SJCRH30 (cell line): ENCODE measurements at regions not wholly inside any gene's neighbourhood (a gene's known extent, or its start where the extent isn't known, plus 50 kb on each side); places are given as distances from the start of the nearest gene placed in this dataset.

Experiments
- DNase-seq, 2 experiments: peaks; one replicate each; pipeline ENCODE4 v3.0.0-alpha.2; 2015 to 2020
- H3K27ac ChIP-seq: fragments of 250-450 bp; sonication (Bioruptor Pico); 2 replicates; pipeline ENCODE4 v1.5.1; 2020; ENCODE audit warnings: mild to moderate bottlenecking, moderate library complexity
- H3K27me3 ChIP-seq: fragments of 250-450 bp; sonication (Bioruptor Pico); 2 replicates; pipeline ENCODE4 v1.5.1; 2020; ENCODE audit warnings: mild to moderate bottlenecking, moderate library complexity
- H3K36me3 ChIP-seq: fragments of 250-450 bp; sonication (Bioruptor Pico); 2 replicates; pipeline ENCODE4 v1.5.1; 2020; ENCODE audit warnings: mild to moderate bottlenecking, moderate library complexity
- H3K4me1 ChIP-seq: fragments of 250-450 bp; sonication (Bioruptor Pico); 2 replicates; pipeline ENCODE4 v1.5.1; 2020; ENCODE audit warnings: mild to moderate bottlenecking, moderate library complexity
- H3K4me3 ChIP-seq: fragments of 250-450 bp; sonication (Bioruptor Pico); 2 replicates; pipeline ENCODE4 v1.5.1; 2020; ENCODE audit warnings: mild to moderate bottlenecking, moderate library complexity
- H3K9me3 ChIP-seq: fragments of 250-450 bp; sonication (Bioruptor Pico); replicated peaks from 2 replicates; pipeline ENCODE4 v1.5.1; 2020; ENCODE audit warnings: mild to moderate bottlenecking, moderate library complexity

GRCh38 chr3:124532071-124532470 lies 198.2 kb upstream of the UMPS start:
- H3K4me3 ChIP-seq, result no peak overlapping the region
- no peak for DNase-seq
- H3K9me3 ChIP-seq, result no peaks in the 10 kb centered on the region
- no peaks in the 10 kb centered on the region for H3K4me1 ChIP-seq
- H3K27ac ChIP-seq, result no peak overlapping the region
- no peaks in the 10 kb centered on the region for H3K27me3 ChIP-seq
- no peaks in the 10 kb centered on the region for H3K36me3 ChIP-seq

- no peak overlapping the region for H3K4me3 ChIP-seq
- no peak overlapping the region for H3K27ac ChIP-seq
- no peak for DNase-seq
- no peaks in the 10 kb centered on the region for H3K9me3 ChIP-seq
- H3K27me3 ChIP-seq, result peaks cover 4% of the 10 kb centered on the region; the same call in 1 of the 2 replicates
- no peaks in the 10 kb centered on the region for H3K36me3 ChIP-seq
- no peaks in the 10 kb centered on the region for H3K4me1 ChIP-seq
Observed at GRCh38 chr3:124535306-124535705, 194.9 kb upstream of the UMPS start.

- H3K27ac ChIP-seq, result no peak overlapping the region
- no peaks in the 10 kb centered on the region for H3K36me3 ChIP-seq
- peaks cover 4% of the 10 kb centered on the region; the same call in 1 of the 2 replicates for H3K27me3 ChIP-seq
- H3K9me3 ChIP-seq, result no peaks in the 10 kb centered on the region
- H3K4me3 ChIP-seq, result no peak overlapping the region
- H3K4me1 ChIP-seq, result no peaks in the 10 kb centered on the region
- no peak for DNase-seq
Observed at GRCh38 chr3:124540550-124541211, 189.6 kb upstream of the UMPS start.

GRCh38 chr3:124542214-124542869 lies 187.9 kb upstream of the UMPS start:
- Histone ChIP-seq H3K36me3 (no peaks in the 10 kb centered on the region), H3K27ac (no peak overlapping the region), H3K27me3 (peaks cover 4% of the 10 kb centered on the region; the same call in 1 of the 2 replicates), H3K9me3 (no peaks in the 10 kb centered on the region), H3K4me1 (no peaks in the 10 kb centered on the region), H3K4me3 (no peak overlapping the region)
- no peak for DNase-seq

- Histone ChIP-seq H3K4me3 (no peak overlapping the region), H3K9me3 (no peaks in the 10 kb centered on the region), H3K27me3 (no peaks in the 10 kb centered on the region), H3K36me3 (no peaks in the 10 kb centered on the region), H3K4me1 (no peaks in the 10 kb centered on the region), H3K27ac (no peak overlapping the region)
- no peak for DNase-seq
Observed at GRCh38 chr3:124545891-124546290, 184.4 kb upstream of the UMPS start.

GRCh38 chr3:124552224-124552623 lies 178.0 kb upstream of the UMPS start:
- Histone ChIP-seq H3K27me3 (no peaks in the 10 kb centered on the region), H3K27ac (no peak overlapping the region)
- DNase-seq, result peak; percentile 44 to 68

GRCh38 chr3:124553178-124553577 lies 177.1 kb upstream of the UMPS start:
- Histone ChIP-seq H3K4me3 (no peak overlapping the region), H3K27me3 (no peaks in the 10 kb centered on the region), H3K36me3 (no peaks in the 10 kb centered on the region), H3K27ac (no peak overlapping the region), H3K4me1 (peaks cover 14% of the 10 kb centered on the region), H3K9me3 (no peaks in the 10 kb centered on the region)
- no peak for DNase-seq

More at GRCh38 chr3:124552224-124552623, 178.0 kb upstream of the UMPS start:
- Histone ChIP-seq H3K9me3 (no peaks in the 10 kb centered on the region), H3K4me3 (no peak overlapping the region), H3K36me3 (no peaks in the 10 kb centered on the region), H3K4me1 (peaks cover 7% of the 10 kb centered on the region)

- DNase-seq, result no peak
- Histone ChIP-seq H3K4me3 (no peak overlapping the region), H3K36me3 (no peaks in the 10 kb centered on the region), H3K9me3 (no peaks in the 10 kb centered on the region), H3K27ac (no peak overlapping the region), H3K27me3 (no peaks in the 10 kb centered on the region), H3K4me1 (peaks cover 30% of the 10 kb centered on the region)
Observed at GRCh38 chr3:124556636-124557035, 173.6 kb upstream of the UMPS start.

- H3K27me3 ChIP-seq, result no peaks in the 10 kb centered on the region
- no peaks in the 10 kb centered on the region for H3K9me3 ChIP-seq
- H3K36me3 ChIP-seq, result no peaks in the 10 kb centered on the region
- H3K4me3 ChIP-seq, result no peak overlapping the region
- H3K4me1 ChIP-seq, result peaks cover 28% of the 10 kb centered on the region
- no peak overlapping the region for H3K27ac ChIP-seq
- peak in 1 of 2 experiments; percentile 35 for DNase-seq
Observed at GRCh38 chr3:124557433-124558232, 172.6 kb upstream of the UMPS start.

- Histone ChIP-seq H3K4me3 (no peak overlapping the region), H3K27me3 (no peaks in the 10 kb centered on the region), H3K9me3 (no peaks in the 10 kb centered on the region), H3K36me3 (no peaks in the 10 kb centered on the region), H3K4me1 (peaks cover 27% of the 10 kb centered on the region), H3K27ac (no peak overlapping the region)
- peak; percentile 94 to 98 for DNase-seq
Observed at GRCh38 chr3:124558991-124559845, 171.0 kb upstream of the UMPS start.

GRCh38 chr3:124559846-124560574 lies 170.2 kb upstream of the UMPS start:
- no peaks in the 10 kb centered on the region for H3K36me3 ChIP-seq
- H3K4me1 ChIP-seq, result peaks cover 27% of the 10 kb centered on the region
- H3K27ac ChIP-seq, result no peak overlapping the region
- no peaks in the 10 kb centered on the region for H3K9me3 ChIP-seq
- no peak overlapping the region for H3K4me3 ChIP-seq
- H3K27me3 ChIP-seq, result no peaks in the 10 kb centered on the region
- peak; percentile 71 to 92 for DNase-seq

GRCh38 chr3:124560666-124561215 lies 169.5 kb upstream of the UMPS start:
- Histone ChIP-seq H3K4me1 (peaks cover 27% of the 10 kb centered on the region), H3K27me3 (no peaks in the 10 kb centered on the region), H3K4me3 (no peak overlapping the region), H3K9me3 (no peaks in the 10 kb centered on the region), H3K36me3 (no peaks in the 10 kb centered on the region), H3K27ac (no peak overlapping the region)
- DNase-seq, result no peak

GRCh38 chr3:124562769-124563168 lies 167.5 kb upstream of the UMPS start:
- Histone ChIP-seq H3K36me3 (no peaks in the 10 kb centered on the region), H3K4me3 (no peak overlapping the region), H3K9me3 (no peaks in the 10 kb centered on the region), H3K4me1 (peaks cover 20% of the 10 kb centered on the region), H3K27ac (no peak overlapping the region), H3K27me3 (no peaks in the 10 kb centered on the region)
- no peak for DNase-seq

GRCh38 chr3:124563376-124563775 lies 166.9 kb upstream of the UMPS start:
- H3K9me3 ChIP-seq, result no peaks in the 10 kb centered on the region
- H3K27ac ChIP-seq, result no peak overlapping the region
- no peaks in the 10 kb centered on the region for H3K27me3 ChIP-seq
- no peak for DNase-seq
- no peak overlapping the region for H3K4me3 ChIP-seq
- peaks cover 19% of the 10 kb centered on the region for H3K4me1 ChIP-seq
- no peaks in the 10 kb centered on the region for H3K36me3 ChIP-seq
